GM18517 (cell line): ENCODE measurements at regions not wholly inside any gene's neighbourhood (a gene's known extent, or its start where the extent isn't known, plus 50 kb on each side); places are given as distances from the start of the nearest gene placed in this dataset.

Source experiments
- ATAC-seq: cut with Tn5 transposase; IDR thresholded peaks from one replicate; pipeline ENCODE4 v1.9.1; 2021; ENCODE audit warnings: mild to moderate bottlenecking, moderate library complexity; ENCODE audit not compliant: unreplicated experiment

DNA sequence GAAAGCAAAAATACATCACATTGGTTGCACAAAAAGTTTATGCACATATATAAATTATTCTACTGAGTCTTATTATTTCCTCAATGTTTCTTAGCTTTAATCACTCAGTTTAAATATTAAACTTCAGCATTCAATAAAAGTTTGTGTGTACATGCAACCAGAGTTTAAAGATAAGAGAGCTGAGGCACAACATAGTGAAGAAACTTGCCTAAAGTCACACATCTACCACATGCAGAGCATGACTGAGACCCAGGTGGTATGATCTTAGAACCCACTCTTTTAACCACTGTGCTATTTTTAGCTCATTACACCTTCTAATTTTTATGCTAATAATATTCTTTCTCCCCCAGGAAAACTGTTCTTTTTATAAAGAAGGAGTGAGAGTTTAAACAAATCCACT, 96.1 kb upstream of the GOLIM4 start:
- no peak for ATAC-seq

DNA sequence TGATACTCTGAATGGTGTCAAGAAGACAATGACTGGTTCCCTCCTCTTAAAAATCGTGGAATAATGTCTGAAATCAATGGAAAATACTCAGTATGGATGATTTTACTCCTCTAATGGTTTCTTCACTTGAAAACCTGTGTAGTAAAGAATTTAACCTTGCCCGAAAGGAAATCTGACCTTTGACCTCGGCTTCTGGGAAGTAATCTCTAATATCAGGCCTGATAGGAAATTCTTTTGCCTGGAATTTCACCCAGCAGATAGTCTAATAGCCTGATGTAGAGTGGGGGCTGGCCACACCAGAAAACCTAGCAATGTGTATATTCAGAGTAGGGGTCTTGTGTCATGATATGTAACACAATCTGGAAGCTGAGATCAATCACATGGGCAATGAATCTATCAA, 91.5 kb upstream of the GOLIM4 start:
- ATAC-seq, result no peak

DNA sequence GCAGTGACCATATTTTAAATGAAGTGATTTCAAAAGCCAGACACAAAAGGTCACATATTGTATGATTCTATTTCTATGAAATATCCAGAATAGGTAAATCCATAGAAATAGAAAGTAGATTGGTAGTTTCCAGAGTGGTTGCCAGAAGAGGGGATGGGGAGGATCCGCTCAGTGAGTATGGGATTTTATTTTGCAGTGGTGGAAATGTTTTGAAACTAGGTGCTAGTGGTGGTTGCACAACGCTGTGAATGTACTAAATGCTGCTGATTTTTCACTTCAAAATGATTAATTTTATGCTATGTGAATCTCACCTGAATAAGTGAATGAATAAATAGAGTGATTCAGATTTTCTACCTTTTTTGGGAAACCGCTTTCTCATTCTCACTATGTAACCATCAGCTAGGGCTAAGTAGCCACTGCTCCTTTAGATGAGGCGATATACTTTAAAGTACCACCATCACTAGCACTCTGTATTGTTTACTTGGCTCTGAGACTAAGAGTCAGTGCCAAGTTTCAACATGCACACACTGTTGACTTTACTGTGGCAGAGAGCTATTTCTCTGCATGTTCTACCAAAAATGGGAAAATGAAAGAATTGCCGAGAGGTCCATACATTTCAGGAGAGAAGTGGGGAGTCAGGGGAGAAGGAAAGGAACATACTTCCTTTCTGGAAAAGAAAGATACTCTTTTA, 90.7 kb upstream of the GOLIM4 start:
- no peak for ATAC-seq

DNA sequence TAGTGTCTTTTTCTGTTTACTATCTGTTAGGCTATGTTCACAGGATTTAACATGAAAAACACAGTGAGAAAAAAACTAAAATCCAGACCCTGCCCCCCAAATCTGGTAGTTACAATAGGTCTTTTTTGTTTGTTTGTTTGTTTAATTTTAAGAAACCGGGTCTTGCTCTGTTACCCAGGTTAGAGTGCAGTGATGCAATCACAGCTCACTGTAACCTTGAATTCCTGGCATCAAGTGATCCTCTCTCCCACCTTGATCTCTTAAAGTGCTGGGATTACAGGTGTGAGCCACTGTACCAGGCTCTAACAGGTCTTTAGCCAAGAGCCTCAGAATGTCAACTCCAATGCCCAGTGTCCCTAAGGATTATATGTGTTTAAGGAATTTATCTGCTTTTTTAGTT, 88.0 kb upstream of the GOLIM4 start:
- no peak for ATAC-seq

DNA sequence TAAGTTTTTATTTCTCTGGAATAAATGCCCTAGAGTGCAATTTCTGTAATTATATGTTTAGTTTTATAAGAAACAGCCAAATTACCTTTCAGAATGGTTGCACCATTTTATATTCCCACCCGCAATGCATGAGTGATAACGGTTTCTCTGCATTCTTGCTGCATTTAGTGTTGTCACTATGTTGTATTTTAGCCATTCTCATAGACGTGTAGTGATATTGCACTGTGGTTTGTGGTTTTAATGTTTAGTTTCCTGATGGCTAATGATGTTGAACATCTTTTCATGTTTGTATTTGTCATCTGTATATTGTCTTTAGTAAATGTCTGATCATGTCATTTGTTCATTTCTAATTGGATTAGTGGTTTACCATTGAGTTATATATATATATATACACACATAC, 73.0 kb upstream of the GOLIM4 start:
- no peak for ATAC-seq

DNA sequence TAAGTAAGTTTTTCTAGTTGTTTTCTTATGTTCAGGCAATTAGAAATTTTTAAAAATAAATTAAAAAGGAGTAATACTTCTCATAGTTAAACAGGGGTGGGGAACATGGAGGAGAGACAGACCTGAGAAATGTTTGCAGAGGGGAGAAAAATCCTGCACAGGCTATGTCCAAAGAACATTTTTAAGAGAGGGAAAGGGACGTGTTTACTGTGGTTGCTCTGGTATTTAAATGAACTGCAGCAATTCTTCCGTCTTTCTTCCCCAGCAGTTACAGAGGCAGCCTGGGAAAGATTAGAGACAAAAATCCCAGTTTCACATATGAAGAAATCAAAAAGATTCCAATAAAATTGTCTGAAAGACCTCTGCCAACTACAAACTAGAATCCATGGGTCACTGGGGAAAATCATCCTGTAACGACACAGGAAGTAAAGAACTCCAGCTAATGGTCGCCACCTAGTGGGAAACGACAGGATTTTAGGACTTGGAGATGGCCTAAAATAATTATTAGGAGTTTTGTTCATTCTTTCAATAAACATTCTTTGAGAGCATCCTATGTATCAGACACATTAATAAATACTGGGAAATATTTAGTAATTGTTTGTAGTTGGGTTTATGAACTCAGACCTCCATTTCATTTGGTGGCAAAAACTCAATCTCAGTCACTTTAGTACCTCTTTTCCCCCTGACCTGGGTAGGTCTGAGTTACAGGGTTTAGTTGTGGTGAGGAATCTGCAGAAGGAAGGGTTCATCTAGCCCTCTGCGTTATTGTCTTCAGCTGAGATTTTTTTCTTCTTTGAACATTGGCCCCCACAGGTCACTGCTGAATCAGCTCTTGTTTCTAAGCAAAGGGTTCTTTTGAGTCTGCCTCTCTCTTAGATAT, 69.9 kb upstream of the GOLIM4 start:
- peak; percentile 85 for ATAC-seq

DNA sequence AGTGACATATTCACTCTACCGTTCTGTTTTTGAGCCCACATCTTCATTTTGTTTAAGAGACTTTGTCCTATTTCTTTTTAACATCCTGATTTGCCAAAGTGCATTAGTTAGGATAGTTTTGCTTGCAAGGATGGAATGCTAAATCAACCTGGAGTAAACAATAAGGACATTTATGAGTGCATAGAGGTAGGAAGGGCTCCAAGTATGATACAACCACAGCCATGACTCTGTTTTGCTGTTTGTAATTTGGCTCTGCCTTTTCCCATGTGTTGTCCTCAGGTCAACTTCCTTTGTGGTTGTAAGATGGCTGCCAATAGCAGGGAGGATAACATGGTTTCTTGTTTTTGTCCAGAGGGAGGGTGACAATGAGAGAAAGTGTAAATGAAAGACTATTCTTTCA, 66.4 kb upstream of the GOLIM4 start:
- no peak for ATAC-seq

DNA sequence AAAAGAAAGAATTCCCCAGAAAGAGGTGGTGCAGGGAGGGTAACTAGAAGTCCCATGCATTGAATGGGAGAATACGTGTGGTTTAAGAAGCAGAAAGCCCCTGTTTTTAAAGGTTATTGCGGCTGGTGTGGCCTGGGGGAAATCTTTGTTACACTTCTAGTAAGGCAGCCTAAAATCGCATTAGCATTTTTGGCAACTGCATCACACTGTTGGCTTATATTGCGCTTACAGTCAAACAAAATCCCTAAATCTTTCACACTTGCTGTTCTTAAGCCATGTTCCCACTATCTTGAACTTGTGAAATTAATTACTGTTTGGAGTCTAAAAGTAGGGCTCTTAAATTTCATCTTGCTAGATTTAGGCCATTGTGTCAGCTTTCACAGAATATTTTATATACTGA, 66.0 kb upstream of the GOLIM4 start:
- ATAC-seq, result no peak

DNA sequence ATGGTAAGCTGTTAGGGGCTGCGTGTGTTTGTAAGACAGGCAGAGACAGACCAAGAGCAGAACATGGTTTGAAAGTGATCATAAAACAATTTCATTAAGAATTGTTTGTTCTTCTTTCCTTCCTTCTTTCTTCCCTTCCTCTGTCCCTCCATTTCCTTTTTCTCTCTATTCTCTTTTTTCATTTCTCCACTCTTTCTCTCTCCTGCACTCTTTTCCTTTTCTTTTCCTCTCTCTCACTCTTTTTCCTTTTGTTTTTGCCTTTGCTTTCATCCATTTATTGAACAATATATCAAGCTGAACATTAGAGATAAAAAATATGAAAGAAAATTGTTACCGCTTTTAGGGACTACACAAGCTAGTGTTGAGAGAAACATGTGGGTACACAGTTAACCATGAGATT, 62.2 kb upstream of the GOLIM4 start:
- no peak for ATAC-seq

DNA sequence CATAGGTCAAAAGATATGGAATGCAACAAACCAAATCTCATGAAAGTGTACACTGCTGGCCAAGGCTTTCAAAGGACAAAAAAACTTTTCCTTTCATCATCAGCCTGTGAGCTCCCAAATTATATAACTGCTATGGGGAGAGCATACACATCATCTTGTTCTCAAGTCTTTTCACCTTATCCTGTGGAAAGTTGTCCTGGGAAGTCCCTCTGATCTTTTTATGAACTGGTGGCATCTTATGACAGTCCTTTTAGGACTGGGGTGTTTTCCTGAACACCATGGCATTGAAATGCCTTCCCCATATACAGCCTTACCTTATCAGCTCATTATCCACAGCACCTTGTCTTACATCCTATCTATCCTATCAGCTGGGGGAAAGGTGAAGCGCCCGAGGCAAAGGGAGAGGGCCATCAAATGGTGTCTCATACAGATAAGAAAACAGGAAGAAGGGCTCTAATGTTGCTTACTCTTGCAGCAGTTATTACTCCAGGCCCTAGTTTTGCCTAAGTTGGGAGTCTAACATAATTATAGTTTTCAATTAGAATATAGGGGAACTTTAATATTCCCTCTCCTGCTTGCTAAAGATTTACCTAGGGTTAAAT, 61.5 kb upstream of the GOLIM4 start:
- no peak for ATAC-seq

DNA sequence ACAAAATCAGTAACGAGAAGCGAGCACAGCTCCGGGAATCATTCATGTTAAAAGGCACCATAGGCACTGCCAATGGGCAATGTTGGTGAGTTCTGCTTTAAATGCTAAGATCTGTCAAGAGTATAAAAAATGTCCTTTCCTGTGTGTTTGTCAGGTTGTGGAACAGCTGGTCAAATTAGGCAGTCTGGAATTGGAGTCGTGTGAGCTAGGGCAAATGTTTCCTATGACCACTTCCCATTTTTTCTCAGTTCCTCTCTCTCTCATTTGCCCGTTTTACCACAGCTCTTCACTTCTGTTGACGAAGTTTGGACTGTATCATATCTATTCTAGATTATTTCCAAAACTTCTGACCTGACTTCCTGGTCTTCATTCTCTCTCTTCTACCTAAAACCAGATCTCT, 60.8 kb upstream of the GOLIM4 start:
- ATAC-seq, result no peak

DNA sequence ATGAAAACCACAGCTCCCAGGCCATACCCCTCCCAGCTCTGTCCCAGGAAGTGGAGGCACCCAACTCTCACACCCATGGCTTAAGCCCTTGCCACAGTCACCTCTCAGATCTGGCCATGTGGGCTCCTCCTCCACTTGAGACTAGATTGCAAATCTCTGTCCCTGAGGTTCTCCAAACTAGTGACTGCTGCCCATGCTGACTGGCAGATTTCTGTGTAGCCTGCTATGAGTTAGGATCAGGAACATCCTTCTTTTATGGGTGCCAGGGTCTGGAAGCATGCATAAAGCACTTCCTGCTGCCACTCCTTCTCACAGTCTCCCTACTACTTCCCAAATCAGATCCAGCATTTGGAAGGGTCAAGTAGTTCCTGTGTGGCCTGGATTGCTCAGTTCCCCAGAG, 59.6 kb upstream of the GOLIM4 start:
- ATAC-seq, result no peak

DNA sequence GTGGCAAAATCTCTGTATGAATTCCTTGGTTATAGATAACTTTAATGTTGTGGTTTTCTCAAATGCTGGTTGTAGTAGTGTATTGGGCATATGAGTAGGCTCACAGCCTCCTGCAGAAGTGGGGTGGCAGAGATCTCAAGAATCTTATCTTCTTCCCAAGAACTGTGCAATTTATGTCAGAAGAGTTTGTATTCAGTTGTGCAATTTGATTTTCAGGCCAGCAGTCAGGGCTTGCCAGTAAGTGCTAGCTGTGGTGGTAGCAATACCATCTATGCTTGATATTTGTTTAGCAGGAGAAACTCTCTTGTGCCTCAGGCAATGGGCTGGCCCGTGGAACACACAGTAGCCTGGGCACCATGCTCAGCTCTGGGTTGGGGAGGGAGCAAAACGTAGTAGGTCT, 58.4 kb upstream of the GOLIM4 start:
- ATAC-seq, result no peak

DNA sequence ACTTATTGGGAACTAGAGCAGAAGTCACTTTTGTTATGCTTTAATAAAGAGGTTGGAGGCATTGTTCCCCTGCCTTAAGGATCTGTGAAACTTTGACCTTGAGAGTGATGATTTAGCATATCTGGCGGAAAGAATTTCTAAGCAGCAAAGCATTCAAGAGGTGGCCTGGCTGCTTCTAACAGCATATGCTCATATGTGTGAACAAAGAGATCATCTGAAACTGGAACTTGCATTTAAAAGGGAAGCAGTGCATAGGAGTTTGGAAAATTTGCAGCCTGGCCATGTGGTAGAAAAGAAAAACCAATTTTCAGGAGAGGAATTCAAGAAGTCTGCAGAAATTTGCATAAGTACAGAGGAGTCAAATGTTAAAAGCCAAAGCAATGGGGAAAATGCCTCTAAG, 56.4 kb upstream of the GOLIM4 start:
- ATAC-seq, result no peak
